Left kidney (tissue), 1 donor: ENCODE measurements at regions not wholly inside any gene's neighbourhood (a gene's known extent, or its start where the extent isn't known, plus 50 kb on each side); places are given as distances from the start of the nearest gene placed in this dataset.

Experiments used
- DNase-seq: peaks from one replicate; pipeline ENCODE4 v3.0.0-alpha.2; 2013

DNA sequence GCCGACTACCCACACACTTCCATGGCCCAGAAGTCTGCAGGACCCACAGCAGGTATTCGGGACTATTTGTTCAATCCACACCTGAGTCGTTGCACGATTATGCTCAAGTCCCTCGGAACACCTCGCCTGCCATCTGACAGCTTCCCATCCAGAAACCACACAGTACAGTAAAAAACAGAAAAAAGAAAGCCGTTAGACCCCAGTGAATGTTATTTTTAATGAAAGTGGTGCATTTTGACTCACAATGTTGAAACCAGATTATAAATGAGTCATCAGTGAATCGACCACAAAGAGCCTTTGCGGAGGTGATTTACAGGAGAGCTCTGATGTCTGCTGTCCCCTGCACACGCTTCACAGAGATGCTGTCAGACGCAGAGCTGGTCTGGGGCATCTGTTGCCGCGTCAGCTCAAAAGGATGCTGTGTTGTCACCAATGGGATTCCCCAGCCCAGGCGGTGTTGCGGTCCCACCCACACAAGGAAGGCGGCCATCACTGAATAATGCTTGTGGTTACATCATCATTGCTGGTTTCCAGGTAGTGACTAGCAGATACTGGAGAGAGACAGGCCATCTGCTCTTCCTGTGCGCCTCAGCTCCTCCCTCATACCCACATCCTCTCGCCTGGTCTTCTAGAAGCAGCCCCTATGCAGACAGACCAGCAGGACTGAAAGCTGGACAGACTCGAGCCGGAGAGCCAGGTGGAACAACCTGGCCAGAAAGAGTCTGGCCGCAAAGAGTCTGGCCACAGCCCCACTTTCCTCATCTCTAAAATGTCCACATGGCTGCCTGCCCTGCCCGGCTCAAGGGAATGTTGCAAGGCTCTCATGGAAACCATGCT is 116.8 kb downstream of the TOMM20 start:
- DNase-seq = no peak

DNA sequence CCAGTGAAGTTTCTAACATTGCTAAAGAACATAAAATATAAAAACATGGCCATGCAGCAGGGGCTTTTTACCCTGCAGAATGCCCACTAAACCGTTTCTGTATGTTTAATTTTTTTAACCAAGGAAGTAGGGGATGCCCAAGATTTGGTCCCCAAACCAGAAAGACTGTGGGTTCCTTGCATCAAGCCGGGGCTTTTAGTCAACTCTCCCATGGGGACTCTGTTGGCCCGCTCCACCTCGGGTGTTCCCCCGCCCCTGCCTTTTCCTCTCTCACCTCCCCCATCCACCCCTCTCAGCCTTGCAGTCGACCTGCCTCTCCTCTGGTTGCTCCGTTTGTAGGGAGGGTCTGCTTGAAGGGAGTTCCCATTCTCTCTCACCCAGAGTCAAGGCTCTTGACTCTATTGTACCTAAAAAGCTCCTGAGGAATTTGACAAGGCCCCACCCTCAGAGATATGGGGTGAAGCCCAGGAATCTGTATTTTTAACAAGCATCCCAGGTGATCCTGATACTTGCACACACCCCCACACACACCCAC is 117.5 kb downstream of the TOMM20 start:
- no peak for DNase-seq

DNA sequence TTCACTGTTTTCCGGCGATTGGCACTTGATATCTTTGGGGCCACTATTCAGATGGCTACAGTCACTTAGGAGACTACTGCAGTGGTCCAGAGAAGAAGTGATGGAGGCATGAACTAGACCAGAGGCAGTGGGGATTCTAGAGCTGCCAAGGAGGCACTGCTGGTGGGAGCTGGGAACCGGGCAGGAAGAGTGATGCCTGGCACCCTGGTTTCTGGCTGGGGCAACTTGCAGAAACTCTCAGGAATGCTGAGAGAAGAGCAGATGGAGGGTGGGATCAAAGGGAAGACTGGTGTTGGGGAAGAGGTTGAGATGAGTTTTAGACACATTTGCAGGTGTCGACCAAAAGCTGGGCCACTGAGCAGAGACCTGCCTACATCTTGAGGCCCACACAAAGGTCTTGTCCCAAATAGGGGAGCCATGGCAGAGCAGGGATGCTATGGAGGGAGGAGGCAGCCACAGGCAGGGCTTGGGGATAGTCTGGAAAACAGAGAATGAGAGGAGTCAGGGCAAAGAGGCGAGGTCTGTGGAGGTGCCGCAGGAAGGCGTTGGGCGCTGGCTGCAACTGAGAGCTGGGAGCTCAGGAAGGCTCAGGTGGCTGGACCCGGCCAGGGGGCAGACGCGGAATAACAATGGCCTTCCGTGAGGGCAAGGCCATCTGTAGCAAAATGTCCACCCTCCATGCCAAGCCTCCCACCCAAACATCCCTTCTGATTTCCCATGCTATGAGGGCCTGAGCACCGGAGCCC is 118.9 kb downstream of the TOMM20 start:
- DNase-seq = no peak

DNA sequence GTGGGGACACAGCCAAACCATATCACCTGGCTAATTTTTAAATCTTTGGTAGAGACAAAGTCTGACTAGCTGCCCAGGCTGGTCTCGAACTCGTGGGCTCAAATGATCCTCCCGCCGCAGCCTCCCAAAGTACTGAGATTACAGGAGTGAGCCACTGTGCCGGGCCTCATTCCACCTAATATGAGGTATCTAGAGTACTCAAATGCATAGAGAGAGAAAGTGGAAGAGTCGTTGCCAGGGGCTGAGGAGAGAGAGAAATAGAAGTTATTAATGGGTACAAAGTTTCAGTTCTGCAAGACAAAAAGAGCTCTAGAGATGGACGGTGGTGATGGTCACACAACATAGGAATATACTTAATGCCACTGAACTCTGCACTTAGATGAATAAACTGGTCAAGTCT is 119.6 kb downstream of the TOMM20 start:
- DNase-seq = no peak

DNA sequence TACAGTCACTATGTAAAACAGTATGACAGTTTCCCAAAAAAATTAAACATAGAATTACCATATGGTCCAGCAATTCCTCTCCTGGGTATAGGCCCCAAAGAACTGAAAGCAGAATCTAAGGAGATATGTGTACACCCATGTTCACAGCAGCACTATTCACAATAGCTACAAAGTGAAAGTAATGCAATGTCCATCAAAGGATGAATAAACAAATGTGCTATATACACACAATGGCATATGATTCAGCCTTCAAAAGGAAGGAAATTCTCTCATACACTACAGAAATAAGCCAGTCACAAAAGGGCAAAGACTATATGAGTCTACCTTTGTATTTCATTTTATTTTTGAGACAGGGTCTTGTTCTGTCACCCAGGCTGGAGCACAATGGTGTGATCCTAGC is 120.4 kb downstream of the TOMM20 start:
- no peak for DNase-seq

DNA sequence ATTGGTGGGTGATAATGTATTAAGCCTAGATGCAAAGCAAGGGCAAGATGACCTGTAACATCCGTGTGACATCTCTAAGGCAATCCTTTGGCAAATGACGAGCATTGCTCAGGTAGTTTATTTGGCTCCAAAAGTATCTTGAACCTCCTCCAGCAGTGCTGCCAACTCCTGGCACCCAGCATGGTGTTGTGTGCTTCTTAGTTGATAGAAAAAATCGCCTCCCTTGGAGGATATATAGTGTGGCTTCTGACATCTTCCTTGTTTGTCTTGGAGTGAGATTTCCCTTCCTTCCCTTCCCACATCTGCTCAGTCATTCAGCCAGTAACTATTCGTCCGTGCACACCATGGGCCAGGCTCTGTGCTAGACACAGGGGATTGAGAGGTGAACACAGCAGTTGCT is 121.8 kb downstream of the TOMM20 start:
- no peak for DNase-seq

DNA sequence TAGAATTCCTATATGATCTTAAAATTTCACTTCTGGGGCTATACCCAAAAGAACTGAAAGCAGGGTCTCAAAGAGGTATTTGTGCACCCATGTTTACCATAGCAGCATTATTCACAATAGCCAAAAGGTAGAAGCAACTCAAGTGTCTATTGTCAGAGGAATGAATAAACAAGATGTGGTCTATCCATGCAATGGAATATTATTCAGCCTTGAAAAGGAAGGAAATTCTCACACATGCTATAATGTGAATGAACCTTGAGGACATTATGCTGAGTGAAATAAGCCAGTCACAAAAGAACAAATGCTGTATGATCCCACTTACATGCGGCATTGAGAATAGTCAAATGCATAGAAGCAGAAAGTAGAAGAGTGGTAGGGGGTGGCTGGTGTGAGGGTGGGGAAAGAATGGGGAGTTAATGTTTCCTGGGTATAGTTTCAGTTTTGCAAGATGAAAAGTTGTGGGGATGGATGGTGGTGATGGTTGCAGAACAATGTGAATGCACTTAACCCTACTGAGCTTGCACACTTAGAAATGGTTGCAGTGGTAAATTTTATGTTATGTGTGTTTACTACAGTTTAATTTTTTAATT is 122.4 kb downstream of the TOMM20 start:
- DNase-seq = no peak

DNA sequence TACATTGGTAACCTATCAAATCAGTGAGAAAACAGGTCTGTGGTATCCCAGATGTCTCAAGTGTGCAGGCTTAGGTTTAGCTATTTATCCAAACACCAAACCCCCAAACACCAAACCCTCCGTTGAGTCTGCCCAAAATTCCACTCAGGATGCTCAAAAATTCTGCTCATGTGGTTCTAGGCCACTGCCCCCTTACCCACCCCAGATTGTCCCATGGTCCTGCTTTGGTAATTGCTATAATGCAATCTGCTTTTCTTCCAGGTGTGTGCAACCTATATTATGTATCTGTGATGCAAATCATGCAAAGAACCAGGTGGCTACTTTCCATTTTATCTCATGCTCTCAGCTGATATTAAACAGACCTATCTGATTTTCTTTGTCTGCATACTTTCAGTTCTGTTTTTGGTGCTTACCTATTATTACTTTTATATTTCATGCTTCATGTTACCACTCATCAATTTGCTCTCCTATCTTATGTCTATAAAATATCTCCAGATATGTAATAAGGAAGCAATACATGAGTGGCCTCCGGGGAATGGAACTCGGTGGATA is 123.7 kb downstream of the TOMM20 start:
- DNase-seq = no peak

DNA sequence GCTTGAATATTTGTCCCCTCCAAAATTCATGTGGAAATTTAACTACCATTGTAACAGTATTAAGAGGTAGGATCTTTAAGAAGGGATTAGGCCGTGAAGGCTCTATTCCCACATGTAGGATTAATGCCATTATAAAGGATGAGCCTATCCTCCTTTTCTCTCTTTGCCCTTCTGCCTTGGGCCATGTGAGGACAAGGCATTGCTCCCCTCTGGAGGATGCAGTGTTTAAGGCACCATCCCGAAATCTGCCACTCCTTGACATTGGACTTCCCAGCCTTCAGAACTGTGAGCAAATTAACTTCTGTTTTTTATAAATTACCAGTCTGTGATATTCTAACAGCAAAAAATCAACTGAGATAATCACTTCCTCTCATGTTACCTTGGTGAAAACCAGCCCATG is 124.4 kb downstream of the TOMM20 start:
- DNase-seq = no peak

DNA sequence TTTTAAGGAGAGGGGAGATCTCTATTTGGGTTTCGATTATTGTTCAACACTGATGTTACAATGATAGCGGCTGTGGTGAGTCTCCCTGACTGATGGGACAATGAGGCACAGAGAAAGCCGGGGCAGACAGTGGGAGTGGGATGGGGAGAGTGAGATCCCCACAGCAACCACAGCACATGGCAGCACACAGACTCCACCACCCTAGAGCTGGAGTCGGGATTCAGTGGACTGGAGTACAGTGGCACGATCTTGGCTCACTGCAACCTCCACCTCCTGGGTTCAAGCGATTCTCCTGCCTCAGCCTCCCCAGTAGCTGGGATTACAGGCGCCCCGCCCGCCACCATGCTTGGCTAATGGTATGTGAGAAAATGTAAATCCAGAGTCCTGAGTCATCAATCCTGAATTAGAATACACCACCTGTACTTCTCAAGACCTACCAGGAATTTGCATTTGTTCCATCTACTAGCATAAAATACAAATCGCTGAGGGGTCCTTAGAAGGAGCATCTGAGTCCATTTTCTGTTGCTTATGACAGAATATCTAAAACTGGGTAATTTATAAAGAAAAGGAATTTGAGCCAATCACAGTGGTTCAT is 125.8 kb downstream of the TOMM20 start:
- no peak for DNase-seq

DNA sequence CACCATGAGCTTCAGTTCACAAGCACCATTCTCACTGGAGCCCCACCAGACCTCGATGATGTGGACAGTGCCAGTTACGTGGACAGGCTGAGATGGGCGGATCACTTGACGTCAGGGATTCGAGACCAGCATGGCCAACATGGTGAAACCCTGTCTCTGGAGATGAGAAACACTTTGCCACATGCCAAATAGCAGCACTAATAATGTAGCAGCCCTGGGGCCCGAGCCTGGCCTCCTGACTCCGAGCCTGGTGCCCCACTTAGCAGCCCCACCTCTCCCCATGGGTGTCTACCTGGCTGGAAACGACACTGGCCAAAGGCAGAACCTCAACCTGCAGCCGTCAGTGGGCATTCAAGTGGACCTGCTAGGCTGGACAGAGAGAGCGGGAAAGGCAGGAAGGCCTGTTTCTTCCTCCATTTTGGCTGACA is 129.1 kb downstream of the TOMM20 start:
- no peak for DNase-seq

DNA sequence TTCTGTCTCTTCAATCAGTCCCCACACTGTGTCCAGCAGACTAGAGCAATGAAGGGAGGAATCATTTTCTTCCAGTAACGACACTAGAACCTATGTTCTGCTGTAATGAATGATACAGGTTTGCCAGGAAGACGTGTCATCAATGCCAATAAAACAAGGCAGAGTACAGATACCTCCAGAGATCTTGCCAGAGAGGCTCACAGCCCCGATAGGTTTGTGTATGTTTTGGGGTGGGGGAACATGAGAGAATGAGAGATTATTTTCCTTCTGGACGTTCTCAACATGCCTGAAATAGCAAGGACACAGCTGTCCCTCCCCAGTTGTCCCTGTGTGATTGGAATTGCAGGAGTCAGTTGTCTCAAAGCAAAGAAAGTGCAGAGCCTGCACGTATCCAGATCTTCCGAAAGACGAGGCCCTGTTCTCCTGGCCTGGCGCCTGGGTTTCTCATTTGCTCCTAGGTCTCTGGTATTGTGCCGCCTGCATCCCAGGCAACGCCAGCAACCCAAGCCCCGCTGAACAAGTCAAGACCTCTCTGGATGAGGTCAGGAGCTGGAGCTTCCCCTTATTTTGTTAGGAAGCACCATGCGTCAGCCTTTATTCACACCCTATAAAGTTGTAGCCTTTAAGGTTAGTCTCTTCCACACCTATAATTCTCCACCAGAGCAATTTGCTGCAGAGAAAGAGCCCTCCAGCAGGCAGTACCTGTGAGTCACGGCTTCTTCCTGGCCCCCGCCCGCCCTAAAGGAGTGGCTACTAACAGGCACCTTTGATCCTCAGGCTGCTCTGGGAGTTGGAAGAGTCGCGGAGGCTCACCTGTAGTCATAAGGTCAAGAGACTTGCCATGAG is 130.5 kb downstream of the TOMM20 start:
- peak; percentile 29 for DNase-seq

DNA sequence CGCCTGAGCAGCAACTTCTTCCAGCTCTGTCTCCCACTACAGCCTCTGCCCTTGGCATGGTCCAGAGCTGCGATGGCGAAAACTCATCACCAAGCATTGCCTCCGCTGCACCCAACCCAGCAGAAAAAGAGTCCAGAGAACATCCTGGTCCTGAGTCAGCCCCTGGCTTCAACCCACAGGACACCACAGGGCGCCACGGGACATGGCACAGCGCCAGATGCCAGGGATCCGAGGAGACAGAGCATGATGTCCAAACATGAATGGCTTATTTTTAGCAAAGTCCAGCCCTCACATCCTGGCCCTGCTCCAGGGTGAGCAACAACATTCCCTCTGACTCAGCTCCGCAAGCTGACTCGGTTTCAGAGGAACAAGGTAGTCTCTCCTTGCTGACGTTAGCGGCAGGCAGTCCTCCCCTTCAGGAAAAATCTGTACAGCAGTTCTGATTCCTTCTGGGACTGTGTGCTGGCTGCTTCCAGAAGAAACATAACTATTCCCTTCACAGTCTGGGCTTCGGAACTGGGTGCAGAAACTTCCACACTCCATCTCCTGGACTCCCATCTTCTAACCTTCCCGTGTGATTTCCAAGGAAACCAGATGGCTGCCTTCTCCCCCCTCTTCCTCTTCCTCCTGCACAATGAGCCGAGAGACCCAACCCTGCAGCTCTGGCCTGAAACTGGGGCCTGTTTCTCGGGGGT is 131.3 kb downstream of the TOMM20 start:
- DNase-seq = peak; percentile 49

DNA sequence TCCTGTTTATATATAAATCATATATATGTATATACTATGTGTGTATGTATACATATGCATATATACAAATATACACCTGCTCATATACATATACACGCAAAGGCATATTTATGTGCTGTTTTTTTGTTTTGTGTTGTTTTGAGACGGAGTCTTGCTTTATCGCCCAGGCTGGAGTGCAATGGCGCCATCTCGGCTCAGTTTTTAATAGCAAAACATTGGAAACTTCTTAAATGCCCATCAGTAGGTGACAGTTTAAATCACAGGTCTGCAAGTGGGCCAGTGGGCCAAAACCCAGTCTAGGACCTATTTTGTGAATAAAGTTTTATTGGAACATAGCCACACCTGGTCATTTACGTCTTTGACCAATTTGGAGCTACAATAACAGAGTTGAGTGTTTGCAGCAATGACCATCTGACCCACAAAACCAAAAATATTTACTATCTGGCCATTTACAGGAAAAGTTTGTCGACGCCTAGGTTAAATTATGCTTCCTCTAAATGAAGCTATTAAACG is 132.3 kb downstream of the TOMM20 start:
- DNase-seq = no peak

DNA sequence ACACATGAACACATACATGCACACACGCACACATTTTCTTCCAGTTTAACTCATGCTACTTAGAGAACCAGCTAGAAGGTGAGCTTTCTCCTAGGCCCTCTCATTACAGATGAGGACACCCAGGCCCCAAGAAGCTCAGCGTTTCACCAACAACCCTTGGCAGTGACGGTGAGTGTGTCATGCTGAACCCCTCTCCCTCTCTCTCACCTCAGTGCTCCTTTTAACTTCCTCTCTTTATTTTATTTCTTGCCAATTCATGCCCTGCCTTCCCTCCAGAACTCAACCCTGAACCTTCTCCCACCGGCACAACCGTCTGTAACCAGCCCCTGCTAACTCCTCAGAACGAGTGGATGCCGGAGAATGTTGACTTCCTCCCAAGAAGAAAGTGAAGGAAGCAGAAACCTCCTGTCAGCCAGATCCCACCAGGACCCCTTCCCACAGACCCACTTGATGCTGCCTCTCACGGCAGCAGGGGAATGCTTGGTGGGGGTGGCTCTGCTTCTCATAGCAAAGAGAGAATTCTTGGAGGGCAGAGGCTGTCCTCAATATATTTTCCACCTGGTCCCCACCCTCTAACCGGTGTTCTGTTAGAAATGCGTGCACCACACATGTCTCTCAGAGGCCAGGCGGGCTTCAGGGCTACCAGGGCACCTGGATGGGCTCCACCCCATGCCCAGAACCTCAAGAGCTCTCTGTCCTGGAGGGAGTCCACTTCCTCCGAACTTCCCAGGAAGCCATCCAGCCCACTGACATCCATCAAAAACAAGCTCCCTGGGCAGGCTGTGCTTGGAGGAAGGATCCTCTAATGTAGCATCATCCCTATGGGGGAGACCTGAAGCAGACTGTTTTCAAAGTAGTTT is 134.0 kb downstream of the TOMM20 start:
- DNase-seq = no peak

DNA sequence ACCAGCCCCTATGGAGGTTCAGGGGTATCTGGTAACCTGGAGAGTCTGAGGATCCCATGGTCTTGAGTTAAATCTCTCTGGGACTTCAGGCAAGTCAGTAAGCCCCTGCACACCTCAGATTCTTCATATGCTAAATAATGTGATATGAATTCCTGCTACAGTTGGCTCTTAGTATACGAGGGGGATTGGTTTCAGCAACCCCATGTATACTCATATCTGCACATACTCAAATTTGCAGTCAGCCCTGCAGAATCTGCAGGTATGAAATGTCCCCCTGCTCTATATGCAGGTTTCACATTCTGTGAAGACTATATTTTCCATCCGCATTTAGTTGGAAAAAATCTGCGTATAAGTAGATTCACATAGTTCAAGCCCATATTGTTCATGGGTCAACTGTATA is 136.6 kb downstream of the TOMM20 start:
- no peak for DNase-seq

DNA sequence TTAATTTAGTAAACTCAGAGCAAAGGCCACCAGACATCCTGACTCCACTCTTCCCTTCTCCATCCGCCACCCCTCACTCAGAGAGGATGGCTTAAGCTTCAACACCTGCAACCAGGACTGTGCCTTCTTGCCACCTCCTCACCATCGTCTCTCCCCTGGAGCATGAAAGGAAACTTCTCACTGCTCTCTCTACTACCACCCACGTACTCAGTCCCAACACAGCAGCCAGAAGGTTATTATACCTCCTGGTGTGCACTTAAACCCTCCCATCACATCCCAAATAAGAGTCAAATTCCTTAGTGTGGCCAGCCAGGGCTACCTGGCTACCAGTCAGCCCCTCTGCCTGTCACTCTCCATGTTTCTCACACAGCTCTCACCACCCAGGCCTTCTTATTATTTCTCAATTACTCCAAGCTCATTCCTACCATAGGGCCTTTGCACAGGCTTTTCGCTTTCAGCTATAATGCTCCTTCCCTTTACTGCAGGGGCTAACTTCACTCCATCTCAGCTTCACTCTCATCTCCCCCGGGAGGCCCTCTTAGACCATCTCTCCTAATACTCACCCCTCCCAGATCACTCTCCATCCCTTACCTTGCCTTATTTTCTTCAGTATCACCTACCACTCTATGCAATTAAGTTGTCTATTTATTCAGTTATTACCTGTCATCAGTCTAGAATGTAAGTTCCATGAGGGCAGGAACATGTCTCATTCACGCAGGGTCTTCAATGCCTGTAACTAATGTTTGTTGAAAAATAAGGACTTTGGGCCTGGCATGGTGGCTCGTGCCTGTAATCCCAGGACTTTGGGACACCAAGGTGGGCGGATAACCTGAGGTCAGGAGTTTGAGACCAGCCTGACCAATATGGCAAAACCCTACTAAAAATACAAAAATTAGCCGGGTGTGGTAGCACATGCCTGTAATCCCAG is 137.5 kb downstream of the TOMM20 start:
- no peak for DNase-seq

DNA sequence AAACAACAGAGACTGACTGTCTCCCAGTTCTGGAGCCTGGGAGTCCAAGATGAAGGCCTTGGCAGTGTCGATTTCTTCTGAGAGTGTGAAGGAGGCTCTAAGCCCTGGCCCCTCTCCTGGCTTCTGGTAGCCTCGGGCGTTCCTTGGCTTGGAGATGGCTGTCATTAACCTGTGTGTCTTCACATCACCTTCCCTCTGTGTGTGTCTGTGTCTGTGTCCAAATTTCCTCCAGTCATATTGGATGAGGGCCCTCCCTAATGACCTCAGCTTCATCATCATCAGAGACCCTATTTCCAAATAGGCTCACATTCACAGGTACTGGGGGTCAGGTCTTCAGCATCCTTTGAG is 138.3 kb downstream of the TOMM20 start:
- DNase-seq = no peak
